HG03432 (cell line): ENCODE measurements at regions not wholly inside any gene's neighbourhood (a gene's known extent, or its start where the extent isn't known, plus 50 kb on each side); places are given as distances from the start of the nearest gene placed in this dataset.

Experiments used
- ATAC-seq: cut with Tn5 transposase; IDR thresholded peaks from one replicate; pipeline ENCODE4 v1.9.1; 2021; ENCODE audit warnings: mild to moderate bottlenecking, moderate library complexity; ENCODE audit not compliant: unreplicated experiment

GRCh38 chr4:15362541-15362940, 65.3 kb upstream of the C1QTNF7 start:
- ATAC-seq: no peak

- no peak for ATAC-seq
These were observed 63.6 kb upstream of the C1QTNF7 start for GRCh38 chr4:15364183-15364582.

- ATAC-seq: no peak
These were observed 62.2 kb upstream of the C1QTNF7 start for GRCh38 chr4:15365641-15366040.

- ATAC-seq: no peak
These were observed 61.1 kb upstream of the C1QTNF7 start for GRCh38 chr4:15366721-15367120.

GRCh38 chr4:15368856-15369255, 59.0 kb upstream of the C1QTNF7 start:
- no peak for ATAC-seq

GRCh38 chr4:15370296-15370695, 57.5 kb upstream of the C1QTNF7 start:
- ATAC-seq: no peak

- no peak for ATAC-seq
These were observed 54.5 kb upstream of the C1QTNF7 start for GRCh38 chr4:15373363-15373762.

GRCh38 chr4:15374656-15375055, 53.2 kb upstream of the C1QTNF7 start:
- no peak for ATAC-seq

GRCh38 chr4:15375667-15376066, 52.2 kb upstream of the C1QTNF7 start:
- no peak for ATAC-seq

GRCh38 chr4:15376145-15376544, 51.7 kb upstream of the C1QTNF7 start:
- no peak for ATAC-seq

GRCh38 chr4:15376594-15376993, 51.2 kb upstream of the C1QTNF7 start:
- no peak for ATAC-seq
